MCF 10A (cell line): ENCODE measurements at regions not wholly inside any gene's neighbourhood (a gene's known extent, or its start where the extent isn't known, plus 50 kb on each side); places are given as distances from the start of the nearest gene placed in this dataset.

Experiments used
- BruUV-seq: library from RNA; stranded (reverse); fragments of 400-500 nt; replicated peaks from 2 replicates; lab custom pipeline; 2021; lab: Mats Ljungman, UMichigan
- CTCF ChIA-PET: fragments of 300-600 bp; sonication (Branson Sonifier 250); formaldehyde crosslinking; extraction: SDS; loops from one replicate; lab custom pipeline; 2021; ENCODE audit warnings: antibody characterized with exemption, inconsistent platforms; lab: Yijun Ruan, JAX
- POLR2A ChIA-PET: fragments of 300-600, 350-650 bp; sonication (Branson Sonifier 250); formaldehyde crosslinking; extraction: SDS; loops from one replicate; lab custom pipeline; 2020; ENCODE audit warnings: antibody characterized with exemption, inconsistent platforms; lab: Yijun Ruan, JAX
- DNase-seq: peaks from one replicate; pipeline ENCODE4 v3.0.0-alpha.2; 2018; ENCODE audit not compliant: unreplicated experiment
- H3K27ac Mint-ChIP-seq: one replicate; pipeline ENCODE4 v1.8.0; 2022; ENCODE audit warnings: mild to moderate bottlenecking, low read depth, mixed read lengths; ENCODE audit not compliant: unreplicated experiment
- H3K27me3 Mint-ChIP-seq: one replicate; pipeline ENCODE4 v1.8.0; 2022; ENCODE audit warnings: mixed read lengths; ENCODE audit not compliant: insufficient read depth, unreplicated experiment
- H3K36me3 Mint-ChIP-seq: one replicate; pipeline ENCODE4 v1.8.0; 2022; ENCODE audit warnings: mild to moderate bottlenecking, moderate library complexity, mixed read lengths; ENCODE audit not compliant: insufficient read depth, unreplicated experiment
- H3K4me1 Mint-ChIP-seq: one replicate; pipeline ENCODE4 v1.8.0; 2022; ENCODE audit warnings: mixed read lengths; ENCODE audit not compliant: insufficient read depth, unreplicated experiment
- H3K4me3 Mint-ChIP-seq: one replicate; pipeline ENCODE4 v1.8.0; 2022; ENCODE audit warnings: mild to moderate bottlenecking, moderate library complexity, mixed read lengths; ENCODE audit not compliant: unreplicated experiment
- H3K9me3 Mint-ChIP-seq: one replicate; pipeline ENCODE4 v1.8.0; 2022; ENCODE audit warnings: mixed read lengths; ENCODE audit not compliant: unreplicated experiment
- intact Hi-C: fragments of 100-400 bp; cut with micrococcal nuclease; formaldehyde crosslinking; loops from 2 replicates; pipeline ENCODE4 v1.14.1; 2022
- TF ChIP-seq, protein P1 (sequence below): fragments of 200-600 bp; IDR thresholded peaks from one replicate; pipeline ENCODE4 v1.8.0; 2022; ENCODE audit warnings: antibody characterized with exemption, mild to moderate bottlenecking; ENCODE audit not compliant: unreplicated experiment

DNA sequence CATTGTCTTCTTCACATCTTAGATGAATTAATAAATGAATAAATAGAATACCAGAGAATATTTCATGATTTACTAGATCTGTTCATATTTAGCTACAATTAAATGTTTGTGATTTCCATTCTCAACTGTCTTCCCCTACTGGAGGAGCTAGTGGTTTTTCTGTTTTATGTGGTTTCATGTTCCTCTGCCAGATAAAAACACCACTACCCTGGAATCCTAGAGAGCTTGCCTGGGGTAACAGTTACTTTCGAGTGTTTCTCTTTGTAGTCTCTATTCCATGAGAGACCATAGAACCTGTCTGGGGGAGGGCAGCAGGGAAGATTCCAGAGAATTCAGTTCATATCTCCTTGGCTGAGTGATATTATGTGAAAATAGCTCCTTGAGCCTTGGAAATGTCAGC is 349.2 kb downstream of the INSIG2 start:
- Mint-ChIP-seq H3K27me3 (no peaks in the 10 kb centered on the region), H3K36me3 (no peaks in the 10 kb centered on the region), H3K27ac (no peak overlapping the region), H3K9me3 (no peaks in the 10 kb centered on the region), H3K4me3 (no peak overlapping the region), H3K4me1 (peaks cover 8% of the 10 kb centered on the region)
- CTCF ChIA-PET, result interaction anchor here (0.6 to 1.6 kb wide), 5 partner anchors 56 to 420 kb away, joined by 3 to 7 read pairs (median 5); no protein-coding TSS in a partner anchor
- TF ChIP-seq, protein P1, sequence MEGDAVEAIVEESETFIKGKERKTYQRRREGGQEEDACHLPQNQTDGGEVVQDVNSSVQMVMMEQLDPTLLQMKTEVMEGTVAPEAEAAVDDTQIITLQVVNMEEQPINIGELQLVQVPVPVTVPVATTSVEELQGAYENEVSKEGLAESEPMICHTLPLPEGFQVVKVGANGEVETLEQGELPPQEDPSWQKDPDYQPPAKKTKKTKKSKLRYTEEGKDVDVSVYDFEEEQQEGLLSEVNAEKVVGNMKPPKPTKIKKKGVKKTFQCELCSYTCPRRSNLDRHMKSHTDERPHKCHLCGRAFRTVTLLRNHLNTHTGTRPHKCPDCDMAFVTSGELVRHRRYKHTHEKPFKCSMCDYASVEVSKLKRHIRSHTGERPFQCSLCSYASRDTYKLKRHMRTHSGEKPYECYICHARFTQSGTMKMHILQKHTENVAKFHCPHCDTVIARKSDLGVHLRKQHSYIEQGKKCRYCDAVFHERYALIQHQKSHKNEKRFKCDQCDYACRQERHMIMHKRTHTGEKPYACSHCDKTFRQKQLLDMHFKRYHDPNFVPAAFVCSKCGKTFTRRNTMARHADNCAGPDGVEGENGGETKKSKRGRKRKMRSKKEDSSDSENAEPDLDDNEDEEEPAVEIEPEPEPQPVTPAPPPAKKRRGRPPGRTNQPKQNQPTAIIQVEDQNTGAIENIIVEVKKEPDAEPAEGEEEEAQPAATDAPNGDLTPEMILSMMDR, result no peak
- intact Hi-C loops, result no loop called here
- POLR2A ChIA-PET, result no interaction called here
- no peak for DNase-seq
- no TSS peak for BruUV-seq

DNA sequence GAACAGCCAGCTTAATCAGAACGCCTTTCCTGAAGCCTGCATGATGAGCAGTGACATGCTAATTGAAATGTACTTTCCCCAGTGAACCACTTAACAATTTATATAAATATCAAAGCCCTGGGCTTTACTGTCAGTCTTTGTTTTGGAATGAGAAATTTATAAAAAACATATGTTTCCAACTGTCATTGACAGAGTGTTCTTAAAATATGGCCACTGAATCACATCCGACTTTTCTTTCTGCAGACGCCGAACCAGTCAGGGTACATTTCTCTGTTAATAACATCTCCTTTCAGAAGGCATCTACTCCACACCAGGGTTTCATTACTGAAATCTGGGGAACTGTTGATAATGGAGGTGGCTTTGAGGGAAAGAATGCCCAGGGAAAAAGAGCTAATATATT is 343.7 kb downstream of the INSIG2 start:
- H3K27me3 Mint-ChIP-seq, result no peaks in the 10 kb centered on the region
- no peak overlapping the region for H3K4me3 Mint-ChIP-seq
- peak overlapping the region; percentile 85 for H3K27ac Mint-ChIP-seq
- ChIA-PET POLR2A (interaction anchor here (1.0 kb wide), 1 partner anchor 43 kb away, joined by 3 read pairs; no protein-coding TSS in a partner anchor), CTCF (interaction anchor here (0.7 to 2.9 kb wide), 22 partner anchors 8 to 434 kb away, joined by 3 to 40 read pairs (median 4); partner anchors contain the start of gene EN1)
- BruUV-seq, result no TSS peak
- DNase-seq, result no peak
- TF ChIP-seq, protein P1, result no peak
- H3K4me1 Mint-ChIP-seq, result peaks cover 26% of the 10 kb centered on the region
- intact Hi-C loops, result loop anchor here (1.0 kb wide), 2 partner anchors 61 to 423 kb away; no protein-coding TSS in a partner anchor
- H3K9me3 Mint-ChIP-seq, result no peaks in the 10 kb centered on the region
- H3K36me3 Mint-ChIP-seq, result no peaks in the 10 kb centered on the region

DNA sequence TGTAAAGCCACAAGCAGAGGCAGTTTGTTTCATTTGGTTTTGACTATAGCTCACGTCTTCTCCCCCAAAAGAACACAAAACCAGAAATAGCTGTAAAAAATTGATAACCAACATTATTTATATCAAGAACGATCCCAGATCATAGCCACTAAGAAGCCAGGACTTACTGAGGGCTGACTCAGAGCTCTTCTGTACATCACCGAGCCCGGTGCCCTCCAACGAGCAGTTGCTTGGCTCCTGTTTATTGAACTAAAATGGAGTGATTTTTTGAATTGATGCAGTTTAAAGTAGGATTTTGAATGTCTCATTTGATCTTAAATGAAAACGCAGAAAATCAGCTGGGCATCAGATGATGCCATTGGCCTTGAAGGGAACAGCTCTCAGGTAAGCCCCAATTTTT is 343.3 kb downstream of the INSIG2 start:
- ChIA-PET POLR2A (interaction anchor here (1.0 kb wide), 2 partner anchors 43 to 431 kb away, joined by 3 read pairs; no protein-coding TSS in a partner anchor), CTCF (interaction anchor here (0.6 to 2.9 kb wide), 29 partner anchors 9 to 896 kb away, joined by 3 to 40 read pairs (median 4); partner anchors contain the start of gene EN1)
- Mint-ChIP-seq H3K36me3 (no peaks in the 10 kb centered on the region), H3K27me3 (no peaks in the 10 kb centered on the region), H3K27ac (peak overlapping the region; percentile 85), H3K4me3 (peak overlapping the region; percentile 37), H3K9me3 (no peaks in the 10 kb centered on the region), H3K4me1 (peaks cover 26% of the 10 kb centered on the region)
- TF ChIP-seq, protein P1, result no peak
- no peak for DNase-seq
- BruUV-seq, result no TSS peak
- intact Hi-C loops, result loop anchor here (1.0 kb wide), 2 partner anchors 60 to 424 kb away; no protein-coding TSS in a partner anchor

DNA sequence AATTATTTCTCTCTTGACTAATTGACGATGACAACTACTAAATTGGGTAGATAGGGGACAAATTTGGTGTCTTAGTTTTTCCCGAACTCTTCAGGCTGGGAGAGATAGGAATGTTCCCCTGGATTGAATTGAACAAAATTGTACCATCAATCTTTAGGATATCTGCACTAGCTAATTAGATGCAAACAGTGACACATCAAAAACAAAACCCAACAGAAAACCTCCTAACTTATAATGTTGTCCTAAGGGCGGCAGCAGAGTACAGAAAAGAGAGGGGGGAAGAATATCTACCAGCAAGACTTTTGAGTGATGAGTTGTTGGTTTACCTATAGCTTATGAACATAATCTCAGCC is 342.9 kb downstream of the INSIG2 start:
- peak overlapping the region; percentile 85 for H3K27ac Mint-ChIP-seq
- H3K9me3 Mint-ChIP-seq, result no peaks in the 10 kb centered on the region
- H3K4me1 Mint-ChIP-seq, result peaks cover 26% of the 10 kb centered on the region
- TF ChIP-seq, protein P1, result peak; percentile 35
- ChIA-PET CTCF (interaction anchor here (0.6 to 2.9 kb wide), 26 partner anchors 9 to 896 kb away, joined by 3 to 40 read pairs (median 4); partner anchors contain the start of gene EN1), POLR2A (interaction anchor here (0.6 to 1.0 kb wide), 3 partner anchors 43 to 431 kb away, joined by 3 read pairs; no protein-coding TSS in a partner anchor)
- H3K27me3 Mint-ChIP-seq, result no peaks in the 10 kb centered on the region
- intact Hi-C loops, result loop anchor here (1.0 kb wide), 2 partner anchors 60 to 424 kb away; no protein-coding TSS in a partner anchor
- BruUV-seq, result TSS peak; percentile 55
- peak overlapping the region; percentile 37 for H3K4me3 Mint-ChIP-seq
- no peaks in the 10 kb centered on the region for H3K36me3 Mint-ChIP-seq
- peak; percentile 66 for DNase-seq
